ENCODE measurements at regions not wholly inside any gene's neighbourhood (a gene's known extent, or its start where the extent isn't known, plus 50 kb on each side); places are given as distances from the start of the nearest gene placed in this dataset.

- Histone ChIP-seq H3K27me3 (no peaks in the 10 kb centered on the region), H3K4me1 (ENCODE audit: low read depth) (peaks cover 3% of the 10 kb centered on the region), H3K9me3 (ENCODE audit: low read depth) (no peaks in the 10 kb centered on the region), H3K27ac (no peak overlapping the region), H3K36me3 (no peaks in the 10 kb centered on the region), H3K4me3 (no peak overlapping the region)
- DNase-seq (ENCODE audit: low read depth in 1 of 2, low spot score in 1 of 2), result no peak
- no peak for TF ChIP-seq CTCF (IDR thresholded peaks at IDR 0.05; ENCODE audit: low read depth, low read length)
These were observed 143.6 kb upstream of the TNFAIP3 start for GRCh38 chr6:137723273-137724017.

GRCh38 chr6:137724018-137724403 lies 143.0 kb upstream of the TNFAIP3 start:
- Histone ChIP-seq H3K27ac (no peak overlapping the region), H3K36me3 (no peaks in the 10 kb centered on the region), H3K4me3 (no peak overlapping the region), H3K4me1 (ENCODE audit: low read depth) (peaks cover 9% of the 10 kb centered on the region), H3K9me3 (ENCODE audit: low read depth) (no peaks in the 10 kb centered on the region), H3K27me3 (no peaks in the 10 kb centered on the region)
- no peak for DNase-seq (ENCODE audit: low read depth in 1 of 2, low spot score in 1 of 2)
- TF ChIP-seq CTCF (IDR thresholded peaks at IDR 0.05; ENCODE audit: low read depth, low read length), result no peak

GRCh38 chr6:137724495-137725211 lies 142.4 kb upstream of the TNFAIP3 start:
- H3K4me1 ChIP-seq (ENCODE audit: low read depth), result peaks cover 9% of the 10 kb centered on the region
- no peak for TF ChIP-seq CTCF (IDR thresholded peaks at IDR 0.05; ENCODE audit: low read depth, low read length)
- DNase-seq (ENCODE audit: low read depth in 1 of 2, low spot score in 1 of 2), result no peak
- H3K9me3 ChIP-seq (ENCODE audit: low read depth), result no peaks in the 10 kb centered on the region
- H3K27ac ChIP-seq, result no peak overlapping the region
- H3K4me3 ChIP-seq, result no peak overlapping the region
- no peaks in the 10 kb centered on the region for H3K36me3 ChIP-seq
- H3K27me3 ChIP-seq, result no peaks in the 10 kb centered on the region

- H3K9me3 ChIP-seq (ENCODE audit: low read depth), result no peaks in the 10 kb centered on the region
- no peak for DNase-seq (ENCODE audit: low read depth in 1 of 2, low spot score in 1 of 2)
- no peaks in the 10 kb centered on the region for H3K27me3 ChIP-seq
- TF ChIP-seq CTCF (IDR thresholded peaks at IDR 0.05; ENCODE audit: low read depth, low read length), result no peak
- no peak overlapping the region for H3K27ac ChIP-seq
- no peaks in the 10 kb centered on the region for H3K36me3 ChIP-seq
- no peak overlapping the region for H3K4me3 ChIP-seq
- H3K4me1 ChIP-seq (ENCODE audit: low read depth), result peaks cover 14% of the 10 kb centered on the region
These were observed 141.1 kb upstream of the TNFAIP3 start for GRCh38 chr6:137725949-137726348.

GRCh38 chr6:137726582-137726981 lies 140.5 kb upstream of the TNFAIP3 start:
- Histone ChIP-seq H3K27me3 (no peaks in the 10 kb centered on the region), H3K4me1 (ENCODE audit: low read depth) (peaks cover 14% of the 10 kb centered on the region), H3K27ac (no peak overlapping the region), H3K9me3 (ENCODE audit: low read depth) (no peaks in the 10 kb centered on the region), H3K36me3 (no peaks in the 10 kb centered on the region), H3K4me3 (no peak overlapping the region)
- no peak for TF ChIP-seq CTCF (IDR thresholded peaks at IDR 0.05; ENCODE audit: low read depth, low read length)
- no peak for DNase-seq (ENCODE audit: low read depth in 1 of 2, low spot score in 1 of 2)

Data from cardiac muscle cell (in vitro differentiated cells and primary cell).